HG03280 (cell line): ENCODE measurements at regions not wholly inside any gene's neighbourhood (a gene's known extent, or its start where the extent isn't known, plus 50 kb on each side); places are given as distances from the start of the nearest gene placed in this dataset.

Experiments used
- ATAC-seq: cut with Tn5 transposase; IDR thresholded peaks from one replicate; pipeline ENCODE4 v1.9.1; 2021; ENCODE audit warnings: mild to moderate bottlenecking, moderate library complexity; ENCODE audit not compliant: unreplicated experiment

DNA sequence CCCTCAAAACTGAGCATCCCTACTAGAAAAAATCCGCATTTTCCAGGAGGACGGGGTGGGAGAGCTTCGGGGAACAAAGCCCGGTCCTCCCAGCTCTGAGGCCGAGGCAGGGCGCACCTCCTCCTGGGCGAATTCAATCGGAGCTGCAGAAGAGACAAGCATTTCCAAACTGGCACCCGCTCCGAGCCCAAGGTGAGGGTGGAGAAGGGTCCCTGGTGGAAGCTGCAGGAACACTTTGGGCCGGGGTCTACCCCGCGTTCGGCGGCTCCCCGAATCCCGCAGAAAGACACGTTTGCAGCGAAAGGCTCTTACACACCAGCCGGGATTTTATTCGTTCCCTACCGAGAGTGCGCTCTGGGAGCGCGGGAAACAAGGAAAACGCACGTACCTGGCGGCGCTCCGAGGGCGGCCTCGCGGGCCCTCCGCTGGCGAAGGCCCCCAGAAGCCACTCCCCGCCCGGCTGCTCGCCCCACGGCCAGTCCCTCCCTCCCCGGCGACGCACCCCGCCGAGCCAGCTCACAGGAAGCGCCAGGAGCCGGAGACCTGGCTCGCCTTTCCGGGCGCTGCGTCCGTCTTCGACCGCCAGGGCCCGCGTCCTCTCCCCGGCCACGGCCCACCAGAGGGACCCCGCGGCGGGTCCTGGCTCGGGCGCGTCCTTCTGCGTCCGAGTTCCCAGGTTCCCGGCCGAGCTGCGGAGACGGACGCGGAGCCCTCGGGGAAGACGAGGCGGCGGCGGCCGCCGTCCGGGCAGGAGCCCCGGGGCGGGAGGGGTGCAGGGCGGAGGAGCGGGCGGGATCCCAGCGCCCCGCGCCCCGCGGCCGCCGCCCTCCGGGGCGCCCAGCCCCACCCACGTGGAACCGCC is 49.8 kb upstream of the BAHCC1 start:
- ATAC-seq: peak; percentile 32
